Loucy (cell line): ENCODE measurements at regions not wholly inside any gene's neighbourhood (a gene's known extent, or its start where the extent isn't known, plus 50 kb on each side); places are given as distances from the start of the nearest gene placed in this dataset.
"Not testable (repeated sequence)": the region's sequence is repeated elsewhere in the genome, so short reads cannot be mapped to it uniquely, and the experiment has no call there.

ENCODE experiments used
- H2AFZ ChIP-seq: fragments of 200-600 bp; sonication (generic); 2 replicates; pipeline ENCODE4 v1.6.0; 2016; ENCODE audit warnings: antibody characterized with exemption, mild to moderate bottlenecking, low read length, moderate library complexity
- H3F3A ChIP-seq: fragments of 200-600 bp; 2 replicates; pipeline ENCODE4 v1.6.0; 2016; ENCODE audit warnings: antibody characterized with exemption, low read depth, mild to moderate bottlenecking
- H3K27me3 ChIP-seq: fragments of 200-600 bp; sonication (generic); 2 replicates; pipeline ENCODE4 v1.6.1; 2014; ENCODE audit warnings: low read length, mild to moderate bottlenecking; ENCODE audit not compliant: insufficient read depth, poor library complexity, severe bottlenecking
- H3K36me3 ChIP-seq: fragments of 200-600 bp; sonication (generic); 2 replicates; pipeline ENCODE4 v1.6.1; 2016; ENCODE audit warnings: low read length; ENCODE audit not compliant: insufficient read depth
- H3K4me1 ChIP-seq: fragments of 200-600 bp; sonication (generic); 2 replicates; pipeline ENCODE4 v1.5.1; 2014; ENCODE audit warnings: low read length, mild to moderate bottlenecking; ENCODE audit not compliant: insufficient read depth, poor library complexity, severe bottlenecking
- H3K4me2 ChIP-seq: fragments of 200-600 bp; sonication (generic); 2 replicates; pipeline ENCODE4 v1.6.0; 2014; ENCODE audit warnings: antibody characterized with exemption, low read length, low read depth, mild to moderate bottlenecking; ENCODE audit not compliant: poor library complexity, severe bottlenecking
- H3K4me3 ChIP-seq: fragments of 200-600 bp; sonication (generic); 2 replicates; pipeline ENCODE4 v1.5.1; 2014; ENCODE audit warnings: low read length, mild to moderate bottlenecking, mixed read lengths; ENCODE audit not compliant: poor library complexity, severe bottlenecking
- H3K79me2 ChIP-seq: fragments of 200-600 bp; sonication (generic); 2 replicates; pipeline ENCODE4 v1.6.1; 2014; ENCODE audit warnings: low read length; ENCODE audit not compliant: insufficient read depth
- H3K9ac ChIP-seq: fragments of 200-600 bp; sonication (generic); 2 replicates; pipeline ENCODE4 v1.6.0; 2014; ENCODE audit warnings: mild to moderate bottlenecking, low read depth, low read length, moderate library complexity; ENCODE audit not compliant: poor library complexity, severe bottlenecking
- H3K9me2 ChIP-seq: fragments of 200-600 bp; sonication (generic); replicated peaks from 2 replicates; pipeline ENCODE4 v1.6.1; 2016; ENCODE audit warnings: low read depth, low read length, mixed read lengths
- H3K9me3 ChIP-seq: fragments of 200-600 bp; sonication (generic); 2 replicates; pipeline ENCODE4 v1.6.1; 2014; ENCODE audit warnings: mild to moderate bottlenecking, antibody characterized with exemption, low read length, low read depth; ENCODE audit not compliant: insufficient read depth
- H4K20me1 ChIP-seq: fragments of 200-600 bp; sonication (generic); 2 replicates; pipeline ENCODE4 v1.6.0; 2014; ENCODE audit warnings: antibody characterized with exemption, low read length, mild to moderate bottlenecking; ENCODE audit not compliant: insufficient read depth, poor library complexity, severe bottlenecking
- CTCF ChIP-seq: fragments of 200-600 bp; sonication (generic); conservative IDR thresholded peaks from 2 replicates; pipeline ENCODE4 v1.5.1; 2014; ENCODE audit warnings: mild to moderate bottlenecking, antibody characterized with exemption, low read length
- EZH2phosphoT487 ChIP-seq: fragments of 200-600 bp; IDR thresholded peaks from 2 replicates; pipeline ENCODE4 v1.6.1; 2018; ENCODE audit warnings: antibody characterized with exemption, mild to moderate bottlenecking, moderate library complexity, borderline replicate concordance

- no peaks in the 10 kb centered on the region for H3F3A ChIP-seq
- H3K4me3 ChIP-seq, result no peak overlapping the region
- no peaks in the 10 kb centered on the region for H3K79me2 ChIP-seq
- H3K9me2 ChIP-seq, result no peaks in the 10 kb centered on the region
- H3K4me1 ChIP-seq, result no peaks in the 10 kb centered on the region
- no peaks in the 10 kb centered on the region for H3K27me3 ChIP-seq
- no peaks in the 10 kb centered on the region for H3K36me3 ChIP-seq
- no peak overlapping the region for H3K9ac ChIP-seq
- no peak for TF ChIP-seq CTCF
- H2AFZ ChIP-seq, result no peak overlapping the region
- no peaks in the 10 kb centered on the region for H4K20me1 ChIP-seq
- H3K4me2 ChIP-seq, result no peak overlapping the region
- no peaks in the 10 kb centered on the region for H3K9me3 ChIP-seq
These were observed 143.7 kb upstream of the CDH7 start for GRCh38 chr18:65607161-65607560.

GRCh38 chr18:65606551-65607130 is 144.2 kb upstream of the CDH7 start:
- no peaks in the 10 kb centered on the region for H3K9me3 ChIP-seq
- no peaks in the 10 kb centered on the region for H3F3A ChIP-seq
- no peaks in the 10 kb centered on the region for H3K4me1 ChIP-seq
- no peaks in the 10 kb centered on the region for H3K79me2 ChIP-seq
- no peak overlapping the region for H2AFZ ChIP-seq
- no peaks in the 10 kb centered on the region for H3K27me3 ChIP-seq
- H3K9ac ChIP-seq, result no peak overlapping the region
- H3K9me2 ChIP-seq, result no peaks in the 10 kb centered on the region
- no peaks in the 10 kb centered on the region for H3K36me3 ChIP-seq
- no peaks in the 10 kb centered on the region for H4K20me1 ChIP-seq
- TF ChIP-seq EZH2phosphoT487, result no peak
- no peak for TF ChIP-seq CTCF
- H3K4me2 ChIP-seq, result no peak overlapping the region
- no peak overlapping the region for H3K4me3 ChIP-seq

GRCh38 chr18:65605352-65605751 is 145.5 kb upstream of the CDH7 start:
- not testable (repeated sequence) for H3K36me3 ChIP-seq, H3K79me2 ChIP-seq, H3K9me2 ChIP-seq, H3K9ac ChIP-seq, H3K4me3 ChIP-seq, H4K20me1 ChIP-seq, H2AFZ ChIP-seq, H3K4me1 ChIP-seq, H3K27me3 ChIP-seq, H3F3A ChIP-seq, H3K4me2 ChIP-seq, H3K9me3 ChIP-seq

- TF ChIP-seq EZH2phosphoT487 (no peak), CTCF (no peak)
- no peaks in the 10 kb centered on the region for H3K4me1 ChIP-seq
- no peaks in the 10 kb centered on the region for H3K9me3 ChIP-seq
- no peaks in the 10 kb centered on the region for H4K20me1 ChIP-seq
- H3K4me2 ChIP-seq, result no peak overlapping the region
- H3K79me2 ChIP-seq, result no peaks in the 10 kb centered on the region
- no peak overlapping the region for H3K4me3 ChIP-seq
- no peaks in the 10 kb centered on the region for H3K36me3 ChIP-seq
- H3K27me3 ChIP-seq, result no peaks in the 10 kb centered on the region
- H3K9ac ChIP-seq, result no peak overlapping the region
- H3K9me2 ChIP-seq, result no peaks in the 10 kb centered on the region
- H2AFZ ChIP-seq, result no peak overlapping the region
- no peaks in the 10 kb centered on the region for H3F3A ChIP-seq
These were observed 149.0 kb upstream of the CDH7 start for GRCh38 chr18:65601775-65602174.
